OCI-LY7 (cell line): ENCODE measurements at regions not wholly inside any gene's neighbourhood (a gene's known extent, or its start where the extent isn't known, plus 50 kb on each side); places are given as distances from the start of the nearest gene placed in this dataset.

ENCODE experiments used
- BruUV-seq: library from RNA; stranded (reverse); fragments of 400-500 nt; replicated peaks from 2 replicates; lab custom pipeline; 2021; lab: Mats Ljungman, UMichigan
- CTCF ChIA-PET: fragments of 300-600 bp; sonication (Branson Sonifier 250); formaldehyde crosslinking; loops from one replicate; lab custom pipeline; 2022; ENCODE audit warnings: antibody characterized with exemption; ENCODE audit not compliant: unreplicated experiment; lab: Charles Lee
- POLR2A ChIA-PET: fragments of 300-600 bp; sonication (Branson Sonifier 250); formaldehyde crosslinking; loops from one replicate; lab custom pipeline; 2022; ENCODE audit warnings: antibody characterized with exemption; lab: Charles Lee
- DNase-seq: peaks from one replicate; pipeline ENCODE4 v3.0.0-alpha.2; 2015; ENCODE audit warnings: low spot score
- H2AFZ ChIP-seq: fragments of 200-600 bp; sonication (generic), shearing (Covaris generic); 2 replicates; pipeline ENCODE4 v1.6.1; 2014; ENCODE audit warnings: mild to moderate bottlenecking, antibody characterized with exemption, low read length, moderate library complexity
- H3K27ac ChIP-seq: fragments of 200-600 bp; sonication (generic); 2 replicates; pipeline ENCODE4 v1.5.1; 2014; ENCODE audit warnings: mixed run types, low read depth, mild to moderate bottlenecking, moderate library complexity, low read length, inconsistent platforms; ENCODE audit not compliant: poor library complexity, severe bottlenecking
- H3K36me3 ChIP-seq: fragments of 200-600 bp; sonication (generic); 2 replicates; pipeline ENCODE4 v1.6.1; 2014; ENCODE audit warnings: mild to moderate bottlenecking, antibody characterized with exemption, low read length, moderate library complexity, mixed read lengths; ENCODE audit not compliant: insufficient read depth
- H3K4me1 ChIP-seq: fragments of 200-600 bp; sonication (generic); 2 replicates; pipeline ENCODE4 v1.5.1; 2014; ENCODE audit warnings: mild to moderate bottlenecking, low read length; ENCODE audit not compliant: insufficient read depth, poor library complexity, severe bottlenecking
- H3K4me2 ChIP-seq: fragments of 200-600 bp; sonication (generic); 2 replicates; pipeline ENCODE4 v1.6.1; 2014; ENCODE audit warnings: mild to moderate bottlenecking, low read length
- H3K4me3 ChIP-seq: fragments of 200-600 bp; sonication (generic); 2 replicates; pipeline ENCODE4 v1.5.1; 2014; ENCODE audit warnings: mild to moderate bottlenecking, low read depth, low read length; ENCODE audit not compliant: poor library complexity, severe bottlenecking
- H3K79me2 ChIP-seq: fragments of 200-600 bp; sonication (generic); 2 replicates; pipeline ENCODE4 v1.6.1; 2016; ENCODE audit warnings: low read depth, mild to moderate bottlenecking, low read length, moderate library complexity, mixed read lengths; ENCODE audit not compliant: insufficient read depth
- H3K9me2 ChIP-seq: fragments of 200-600 bp; sonication (generic); 2 replicates; pipeline ENCODE4 v1.6.1; 2016; ENCODE audit warnings: mild to moderate bottlenecking, low read length, mixed read lengths; ENCODE audit not compliant: insufficient read depth
- H3K9me3 ChIP-seq: fragments of 200-600 bp; sonication (generic); 2 replicates; pipeline ENCODE4 v1.6.1; 2014; ENCODE audit warnings: mild to moderate bottlenecking, mixed run types, low read length, mixed read lengths
- H4K20me1 ChIP-seq: fragments of 200-600 bp; sonication (generic); 2 replicates; pipeline ENCODE4 v1.6.1; 2014; ENCODE audit warnings: mild to moderate bottlenecking, antibody characterized with exemption, low read length, moderate library complexity, mixed read lengths; ENCODE audit not compliant: insufficient read depth
- CTCF ChIP-seq: fragments of 200-600 bp; sonication (generic); conservative IDR thresholded peaks from 2 replicates; pipeline ENCODE4 v1.5.1; 2014; ENCODE audit warnings: mild to moderate bottlenecking, antibody characterized with exemption, low read length, moderate library complexity, mixed read lengths
- EZH2phosphoT487 ChIP-seq: fragments of 200-600 bp; sonication (generic); IDR thresholded peaks from 2 replicates; pipeline ENCODE4 v1.6.1; 2018; ENCODE audit warnings: low read depth, borderline replicate concordance, mild to moderate bottlenecking, mixed run types, antibody characterized with exemption, low read length, moderate library complexity, mixed read lengths
- intact Hi-C: fragments of 100-400 bp; cut with micrococcal nuclease; formaldehyde crosslinking; loops from one replicate; pipeline ENCODE4 v1.10.0; 2022; ENCODE audit not compliant: unreplicated experiment

- Histone ChIP-seq H3K4me2 (no peak overlapping the region), H3K4me1 (no peaks in the 10 kb centered on the region), H3K4me3 (no peak overlapping the region), H2AFZ (no peak overlapping the region), H3K36me3 (no peaks in the 10 kb centered on the region), H4K20me1 (no peaks in the 10 kb centered on the region), H3K9me3 (no peaks in the 10 kb centered on the region), H3K9me2 (no peaks in the 10 kb centered on the region), H3K27ac (no peak overlapping the region), H3K79me2 (no peaks in the 10 kb centered on the region)
- TF ChIP-seq CTCF: no peak
- TF ChIP-seq EZH2phosphoT487: no peak
- intact Hi-C loops: no loop called here
- DNase-seq: no peak
- CTCF ChIA-PET: no interaction called here
- POLR2A ChIA-PET: interaction anchor here (0.5 kb wide), 1 partner anchor 247 kb away, joined by 3 read pairs; no protein-coding TSS in a partner anchor
- no TSS peak for BruUV-seq
Measured at GRCh38 chr2:17257189-17257909, 260.9 kb downstream of the RAD51AP2 start.

- H3K27ac ChIP-seq: no peak overlapping the region
- no TSS peak for BruUV-seq
- H3K4me1 ChIP-seq: no peaks in the 10 kb centered on the region
- CTCF ChIA-PET: no interaction called here
- no peaks in the 10 kb centered on the region for H3K79me2 ChIP-seq
- intact Hi-C loops: no loop called here
- H2AFZ ChIP-seq: no peak overlapping the region
- H3K9me2 ChIP-seq: no peaks in the 10 kb centered on the region
- POLR2A ChIA-PET: interaction anchor here (0.6 kb wide), 1 partner anchor 1087 kb away, joined by 3 read pairs; no protein-coding TSS in a partner anchor
- no peak for DNase-seq
- no peaks in the 10 kb centered on the region for H3K9me3 ChIP-seq
- H3K4me2 ChIP-seq: no peak overlapping the region
- TF ChIP-seq EZH2phosphoT487: no peak
- TF ChIP-seq CTCF: no peak
- no peaks in the 10 kb centered on the region for H3K36me3 ChIP-seq
- no peaks in the 10 kb centered on the region for H4K20me1 ChIP-seq
- no peak overlapping the region for H3K4me3 ChIP-seq
Measured at GRCh38 chr2:17255071-17255470, 263.2 kb downstream of the RAD51AP2 start.

DNA sequence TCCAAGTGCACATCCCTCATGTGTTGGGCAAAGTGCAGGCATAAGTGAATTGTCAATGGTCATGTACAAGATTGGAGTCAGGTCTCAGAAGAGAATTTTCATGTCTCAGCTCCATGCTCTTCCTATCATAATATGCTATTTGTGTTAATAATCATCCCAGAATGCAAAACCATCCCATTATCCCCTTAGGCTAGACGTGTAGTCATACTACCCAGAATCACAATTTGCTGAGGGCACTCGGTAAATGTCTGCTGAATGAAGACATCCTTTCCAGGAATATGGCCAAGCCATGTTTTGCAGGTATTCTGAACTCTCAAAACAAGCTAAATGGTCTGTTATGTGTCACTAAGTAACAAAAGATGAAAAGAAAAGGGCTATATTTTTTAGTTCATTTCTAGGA is 263.8 kb downstream of the RAD51AP2 start:
- ChIA-PET CTCF (no interaction called here), POLR2A (interaction anchor here (0.5 to 0.6 kb wide), 2 partner anchors 253 to 1088 kb away, joined by 3 read pairs; no protein-coding TSS in a partner anchor)
- H3K4me2 ChIP-seq: no peak overlapping the region
- H3K9me3 ChIP-seq: no peaks in the 10 kb centered on the region
- no peaks in the 10 kb centered on the region for H3K79me2 ChIP-seq
- intact Hi-C loops: no loop called here
- no peak overlapping the region for H3K27ac ChIP-seq
- no peak overlapping the region for H2AFZ ChIP-seq
- H3K36me3 ChIP-seq: no peaks in the 10 kb centered on the region
- H3K9me2 ChIP-seq: no peaks in the 10 kb centered on the region
- no peaks in the 10 kb centered on the region for H3K4me1 ChIP-seq
- no peak for TF ChIP-seq EZH2phosphoT487
- TF ChIP-seq CTCF: no peak
- H4K20me1 ChIP-seq: no peaks in the 10 kb centered on the region
- no TSS peak for BruUV-seq
- no peak for DNase-seq
- H3K4me3 ChIP-seq: no peak overlapping the region
